ENCODE measurements at regions not wholly inside any gene's neighbourhood (a gene's known extent, or its start where the extent isn't known, plus 50 kb on each side); places are given as distances from the start of the nearest gene placed in this dataset.

- WGBS = 80% methylated on average over 6 of the region's 6 CpGs
- ATAC-seq = no peak
- intact Hi-C loops (cut with DNase I) = no loop called here
Observed at GRCh38 chr7:52091101-52091500, 774.5 kb upstream of the COBL start.

GRCh38 chr7:52088008-52088901 is 771.6 kb upstream of the COBL start:
- Histone ChIP-seq H3K27me3 (ENCODE audit: control insufficient read depth, insufficient read depth) (no peaks in the 10 kb centered on the region), H3K27ac (ENCODE audit: low read length) (no peak overlapping the region), H3K4me3 (ENCODE audit: low read length) (peak overlapping the region; percentile 14), H3K4me1 (ENCODE audit: control insufficient read depth, insufficient read depth, low read length) (no peaks in the 10 kb centered on the region), H3K9me3 (ENCODE audit: control insufficient read depth, low read length) (no peaks in the 10 kb centered on the region)
- ATAC-seq = peak; percentile 67 to 73
- intact Hi-C loops (cut with DNase I) = no loop called here
- peak; percentile 24 to 68 (median 66) for DNase-seq
- 12% methylated on average over 49 of the region's 49 CpGs for WGBS

More at GRCh38 chr7:52091101-52091500, 774.5 kb upstream of the COBL start:
- no peak for DNase-seq
- H3K9me3 ChIP-seq (ENCODE audit: control insufficient read depth, low read length) = no peaks in the 10 kb centered on the region
- H3K27me3 ChIP-seq (ENCODE audit: control insufficient read depth, insufficient read depth) = no peaks in the 10 kb centered on the region
- no peak overlapping the region for H3K4me3 ChIP-seq (ENCODE audit: low read length)
- H3K27ac ChIP-seq (ENCODE audit: low read length) = no peak overlapping the region
- H3K4me1 ChIP-seq (ENCODE audit: control insufficient read depth, insufficient read depth, low read length) = no peaks in the 10 kb centered on the region

DNA sequence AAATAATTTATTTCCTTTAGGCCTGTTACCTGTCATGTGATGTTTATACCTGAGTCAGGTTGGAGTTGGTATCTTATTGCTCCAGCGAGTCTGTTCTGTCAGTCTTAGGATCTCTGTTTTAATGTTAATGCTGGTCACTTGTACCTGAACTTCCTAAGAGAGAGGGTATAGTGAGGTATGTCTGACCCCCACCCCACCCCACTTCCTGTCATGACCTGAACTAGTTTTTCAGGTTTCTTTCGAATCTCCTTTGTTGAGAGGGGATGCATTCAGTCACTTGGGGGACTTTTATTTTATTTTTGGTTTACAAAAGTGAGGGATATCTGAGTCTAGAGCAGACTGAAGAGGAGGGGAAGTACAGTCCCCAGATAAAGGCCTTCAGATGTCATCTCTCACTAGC is 769.0 kb upstream of the COBL start:
- Histone ChIP-seq H3K27me3 (ENCODE audit: control insufficient read depth, insufficient read depth) (no peaks in the 10 kb centered on the region), H3K4me1 (ENCODE audit: control insufficient read depth, insufficient read depth, low read length) (no peaks in the 10 kb centered on the region), H3K9me3 (ENCODE audit: control insufficient read depth, low read length) (no peaks in the 10 kb centered on the region), H3K27ac (ENCODE audit: low read length) (no peak overlapping the region), H3K4me3 (ENCODE audit: low read length) (no peak overlapping the region)
- ATAC-seq (no peak), DNase-seq (no peak)
- WGBS = 56% methylated on average over 2 of the region's 2 CpGs
- intact Hi-C loops (cut with DNase I) = no loop called here

DNA sequence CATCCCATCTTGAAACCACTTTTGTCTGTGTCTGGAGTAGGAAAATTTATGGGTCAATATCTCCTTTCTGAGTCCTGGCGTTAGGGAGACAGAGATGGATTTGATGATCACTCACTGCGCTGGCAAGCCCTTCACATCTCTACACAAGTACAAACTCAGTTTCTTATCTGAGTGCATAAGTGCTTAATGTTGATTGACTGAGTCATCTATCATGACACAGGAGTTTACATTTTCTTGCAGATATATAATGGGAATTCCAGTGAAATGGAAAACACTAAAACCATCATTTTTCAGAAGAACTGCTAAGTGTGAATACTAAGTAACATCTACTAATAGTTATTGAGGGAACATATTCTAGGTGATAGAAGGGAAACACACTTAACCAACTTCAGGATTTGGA is 763.9 kb upstream of the COBL start:
- ATAC-seq (no peak), DNase-seq (no peak)
- intact Hi-C loops (cut with DNase I) = no loop called here
- Histone ChIP-seq H3K27ac (ENCODE audit: low read length) (no peak overlapping the region), H3K27me3 (ENCODE audit: control insufficient read depth, insufficient read depth) (no peaks in the 10 kb centered on the region), H3K4me3 (ENCODE audit: low read length) (no peak overlapping the region), H3K9me3 (ENCODE audit: control insufficient read depth, low read length) (no peaks in the 10 kb centered on the region), H3K4me1 (ENCODE audit: control insufficient read depth, insufficient read depth, low read length) (no peaks in the 10 kb centered on the region)
- WGBS = 49% methylated on average over 2 of the region's 2 CpGs

- no peak for ATAC-seq
- Histone ChIP-seq H3K9me3 (ENCODE audit: control insufficient read depth, low read length) (no peaks in the 10 kb centered on the region), H3K4me3 (ENCODE audit: low read length) (no peak overlapping the region), H3K27ac (ENCODE audit: low read length) (no peak overlapping the region), H3K4me1 (ENCODE audit: control insufficient read depth, insufficient read depth, low read length) (no peaks in the 10 kb centered on the region), H3K27me3 (ENCODE audit: control insufficient read depth, insufficient read depth) (no peaks in the 10 kb centered on the region)
- intact Hi-C loops (cut with DNase I) = no loop called here
- DNase-seq = no peak
Observed at GRCh38 chr7:52079726-52080125, 763.1 kb upstream of the COBL start.

GRCh38 chr7:52077571-52077970 is 761.0 kb upstream of the COBL start:
- H3K4me3 ChIP-seq (ENCODE audit: low read length) = no peak overlapping the region
- H3K27me3 ChIP-seq (ENCODE audit: control insufficient read depth, insufficient read depth) = no peaks in the 10 kb centered on the region
- H3K27ac ChIP-seq (ENCODE audit: low read length) = no peak overlapping the region
- ATAC-seq (no peak), DNase-seq (no peak)
- intact Hi-C loops (cut with DNase I) = no loop called here
- H3K4me1 ChIP-seq (ENCODE audit: control insufficient read depth, insufficient read depth, low read length) = no peaks in the 10 kb centered on the region
- H3K9me3 ChIP-seq (ENCODE audit: control insufficient read depth, low read length) = no peaks in the 10 kb centered on the region
- WGBS = 86% methylated on average over 2 of the region's 2 CpGs

GRCh38 chr7:52074912-52075311 is 758.3 kb upstream of the COBL start:
- Histone ChIP-seq H3K4me3 (ENCODE audit: low read length) (no peak overlapping the region), H3K27me3 (ENCODE audit: control insufficient read depth, insufficient read depth) (no peaks in the 10 kb centered on the region), H3K4me1 (ENCODE audit: control insufficient read depth, insufficient read depth, low read length) (no peaks in the 10 kb centered on the region), H3K9me3 (ENCODE audit: control insufficient read depth, low read length) (no peaks in the 10 kb centered on the region), H3K27ac (ENCODE audit: low read length) (no peak overlapping the region)
- no peak for ATAC-seq
- WGBS = 78% methylated on average over 4 of the region's 4 CpGs
- no peak for DNase-seq
- intact Hi-C loops (cut with DNase I) = no loop called here

GRCh38 chr7:52074071-52074470 is 757.5 kb upstream of the COBL start:
- 69% methylated on average over 2 of the region's 2 CpGs for WGBS
- Histone ChIP-seq H3K4me3 (ENCODE audit: low read length) (no peak overlapping the region), H3K27me3 (ENCODE audit: control insufficient read depth, insufficient read depth) (no peaks in the 10 kb centered on the region), H3K4me1 (ENCODE audit: control insufficient read depth, insufficient read depth, low read length) (no peaks in the 10 kb centered on the region), H3K27ac (ENCODE audit: low read length) (no peak overlapping the region), H3K9me3 (ENCODE audit: control insufficient read depth, low read length) (no peaks in the 10 kb centered on the region)
- no peak for DNase-seq
- no peak for ATAC-seq
- intact Hi-C loops (cut with DNase I) = no loop called here

DNA sequence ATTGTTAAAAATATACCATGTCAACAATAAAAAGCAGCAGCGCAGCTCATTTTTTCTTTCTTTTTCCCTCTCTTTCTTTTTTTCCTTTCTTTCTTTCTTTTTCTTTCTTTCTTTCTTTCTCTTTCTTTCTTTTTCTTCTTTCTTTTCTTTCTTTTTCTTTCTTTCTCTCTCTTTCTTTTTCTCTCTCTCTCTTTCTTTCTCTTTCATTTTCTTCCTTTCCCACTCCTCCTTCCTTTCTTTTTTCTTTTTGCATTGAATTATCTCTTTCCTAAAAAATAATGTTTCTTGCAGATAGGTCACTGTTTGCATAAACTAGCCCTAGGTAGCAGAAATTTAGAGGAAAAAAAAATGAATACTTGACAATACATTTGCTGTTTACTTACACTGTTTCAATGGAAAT is 755.1 kb upstream of the COBL start:
- DNase-seq = no peak
- no peaks in the 10 kb centered on the region for H3K4me1 ChIP-seq (ENCODE audit: control insufficient read depth, insufficient read depth, low read length)
- no peak overlapping the region for H3K4me3 ChIP-seq (ENCODE audit: low read length)
- H3K27ac ChIP-seq (ENCODE audit: low read length) = no peak overlapping the region
- intact Hi-C loops (cut with DNase I) = no loop called here
- no peak for ATAC-seq
- H3K27me3 ChIP-seq (ENCODE audit: control insufficient read depth, insufficient read depth) = no peaks in the 10 kb centered on the region
- H3K9me3 ChIP-seq (ENCODE audit: control insufficient read depth, low read length) = no peaks in the 10 kb centered on the region
- WGBS = 65% methylated on average over 1 of the region's 1 CpG

- H3K27ac ChIP-seq (ENCODE audit: low read length) = no peak overlapping the region
- intact Hi-C loops (cut with DNase I) = no loop called here
- ATAC-seq (no peak), DNase-seq (no peak)
- H3K9me3 ChIP-seq (ENCODE audit: control insufficient read depth, low read length) = no peaks in the 10 kb centered on the region
- no peak overlapping the region for H3K4me3 ChIP-seq (ENCODE audit: low read length)
- WGBS = 78% methylated on average over 1 of the region's 1 CpG
- H3K4me1 ChIP-seq (ENCODE audit: control insufficient read depth, insufficient read depth, low read length) = no peaks in the 10 kb centered on the region
- H3K27me3 ChIP-seq (ENCODE audit: control insufficient read depth, insufficient read depth) = no peaks in the 10 kb centered on the region
Observed at GRCh38 chr7:52064493-52064892, 747.9 kb upstream of the COBL start.

- DNase-seq (no peak), ATAC-seq (no peak)
- Histone ChIP-seq H3K4me1 (ENCODE audit: control insufficient read depth, insufficient read depth, low read length) (no peaks in the 10 kb centered on the region), H3K27ac (ENCODE audit: low read length) (no peak overlapping the region), H3K4me3 (ENCODE audit: low read length) (no peak overlapping the region), H3K9me3 (ENCODE audit: control insufficient read depth, low read length) (no peaks in the 10 kb centered on the region), H3K27me3 (ENCODE audit: control insufficient read depth, insufficient read depth) (no peaks in the 10 kb centered on the region)
- intact Hi-C loops (cut with DNase I) = no loop called here
- WGBS = 39% methylated on average over 2 of the region's 2 CpGs
Observed at GRCh38 chr7:52061666-52062065, 745.1 kb upstream of the COBL start.

DNA sequence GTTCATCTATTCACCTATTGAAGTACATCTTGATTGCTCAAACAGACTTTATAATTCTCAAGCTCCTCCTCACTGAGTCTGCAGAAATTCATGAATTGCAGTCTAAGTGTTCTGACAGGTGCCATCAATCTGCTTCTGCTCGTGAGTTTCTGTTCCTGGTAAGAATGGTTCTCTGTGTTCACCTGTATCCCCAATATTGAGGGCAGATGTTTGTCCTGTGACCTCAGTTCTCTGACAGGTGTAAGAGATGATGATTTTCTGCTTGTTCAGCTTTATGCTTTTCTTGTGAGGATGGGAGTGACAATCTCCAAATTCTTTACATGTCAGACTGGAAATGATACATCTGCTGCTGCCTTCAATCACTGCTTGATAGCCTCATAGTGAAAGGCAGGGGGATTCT is 736.9 kb upstream of the COBL start:
- intact Hi-C loops (cut with DNase I) = no loop called here
- DNase-seq = no peak
- no peak for ATAC-seq
- 19% methylated on average over 1 of the region's 1 CpG for WGBS
- H3K9me3 ChIP-seq (ENCODE audit: control insufficient read depth, low read length) = no peaks in the 10 kb centered on the region
- no peak overlapping the region for H3K27ac ChIP-seq (ENCODE audit: low read length)
- no peaks in the 10 kb centered on the region for H3K27me3 ChIP-seq (ENCODE audit: control insufficient read depth, insufficient read depth)
- no peaks in the 10 kb centered on the region for H3K4me1 ChIP-seq (ENCODE audit: control insufficient read depth, insufficient read depth, low read length)
- H3K4me3 ChIP-seq (ENCODE audit: low read length) = no peak overlapping the region
